Hematopoietic multipotent progenitor cell treated with erythropoietin and hydrocortisone succinate and interleukin-3 and kit ligand, for 4 days (in vitro differentiated cells): ENCODE measurements at regions not wholly inside any gene's neighbourhood (a gene's known extent, or its start where the extent isn't known, plus 50 kb on each side); places are given as distances from the start of the nearest gene placed in this dataset.
"Not testable (repeated sequence)": the region's sequence is repeated elsewhere in the genome, so short reads cannot be mapped to it uniquely, and the experiment has no call there.

ENCODE experiments used
- DNase-seq: peaks from one replicate; pipeline ENCODE4 v3.0.0-alpha.2; 2015

GRCh38 chr11:38842991-38843390 lies 2245.0 kb upstream of the RAG2 start:
- no peak for DNase-seq

- DNase-seq = no peak
Measured at GRCh38 chr11:38839071-38839470, 2241.0 kb upstream of the RAG2 start.

- DNase-seq = no peak
Measured at GRCh38 chr11:38835966-38836365, 2237.9 kb upstream of the RAG2 start.

- peak; percentile 37 for DNase-seq
Measured at GRCh38 chr11:38824573-38824972, 2226.5 kb upstream of the RAG2 start.

GRCh38 chr11:38821786-38822185 lies 2223.8 kb upstream of the RAG2 start:
- DNase-seq = not testable (repeated sequence)

- no peak for DNase-seq
Measured at GRCh38 chr11:38819981-38820380, 2221.9 kb upstream of the RAG2 start.

- no peak for DNase-seq
Measured at GRCh38 chr11:38818720-38819119, 2220.7 kb upstream of the RAG2 start.

GRCh38 chr11:38814670-38815069 lies 2216.6 kb upstream of the RAG2 start:
- DNase-seq = no peak

GRCh38 chr11:38809521-38809920 lies 2211.5 kb upstream of the RAG2 start:
- no peak for DNase-seq

GRCh38 chr11:38796281-38796680 lies 2198.2 kb upstream of the RAG2 start:
- no peak for DNase-seq

GRCh38 chr11:38795027-38795426 lies 2197.0 kb upstream of the RAG2 start:
- no peak for DNase-seq

- peak; percentile 92 for DNase-seq
Measured at GRCh38 chr11:38791346-38791961, 2193.4 kb upstream of the RAG2 start.

GRCh38 chr11:38788561-38788960 lies 2190.5 kb upstream of the RAG2 start:
- no peak for DNase-seq

GRCh38 chr11:38784164-38784563 lies 2186.1 kb upstream of the RAG2 start:
- DNase-seq = no peak

GRCh38 chr11:38766796-38767195 lies 2168.8 kb upstream of the RAG2 start:
- no peak for DNase-seq

GRCh38 chr11:38759394-38759793 lies 2161.4 kb upstream of the RAG2 start:
- no peak for DNase-seq

- no peak for DNase-seq
Measured at GRCh38 chr11:38756537-38756936, 2158.5 kb upstream of the RAG2 start.

- no peak for DNase-seq
Measured at GRCh38 chr11:38751421-38751820, 2153.4 kb upstream of the RAG2 start.

- not testable (repeated sequence) for DNase-seq
Measured at GRCh38 chr11:38746516-38746915, 2148.5 kb upstream of the RAG2 start.

- DNase-seq = no peak
Measured at GRCh38 chr11:38723361-38723760, 2125.3 kb upstream of the RAG2 start.

- DNase-seq = no peak
Measured at GRCh38 chr11:38721586-38722315, 2123.7 kb upstream of the RAG2 start.

- no peak for DNase-seq
Measured at GRCh38 chr11:38718659-38719058, 2120.6 kb upstream of the RAG2 start.

- DNase-seq = no peak
Measured at GRCh38 chr11:38718049-38718448, 2120.0 kb upstream of the RAG2 start.

GRCh38 chr11:38711110-38711509 lies 2113.1 kb upstream of the RAG2 start:
- DNase-seq = no peak

GRCh38 chr11:38710262-38710661 lies 2112.2 kb upstream of the RAG2 start:
- peak; percentile 27 for DNase-seq
